ENCODE measurements at regions not wholly inside any gene's neighbourhood (a gene's known extent, or its start where the extent isn't known, plus 50 kb on each side); places are given as distances from the start of the nearest gene placed in this dataset.

DNA sequence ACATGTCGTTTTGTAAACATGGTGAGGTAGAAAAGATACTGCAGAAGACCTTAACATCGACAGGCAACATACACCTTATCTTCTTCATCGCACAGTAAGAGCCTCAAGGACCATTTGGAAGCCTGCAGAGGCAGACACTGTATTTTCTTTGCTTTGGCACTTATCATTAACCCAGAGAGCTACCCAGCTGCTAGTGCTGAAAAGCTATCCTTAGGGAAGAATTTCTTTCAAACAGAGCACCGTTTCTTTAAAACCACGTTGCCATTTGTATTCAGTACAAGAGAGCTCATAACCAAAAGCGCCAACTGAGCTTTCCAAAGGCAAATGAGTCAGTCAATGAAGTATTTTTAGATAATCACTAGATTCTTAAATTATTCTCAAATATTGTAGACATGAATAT, 306.6 kb downstream of the EPM2A start:
- TF ChIP-seq POLR2A (IDR thresholded peaks at IDR 0.05) (no peak), POLR2AphosphoS5 (IDR thresholded peaks at IDR 0.05) (no peak), EP300 (IDR thresholded peaks at IDR 0.05) (no peak)
- TF ChIP-seq, protein P1, sequence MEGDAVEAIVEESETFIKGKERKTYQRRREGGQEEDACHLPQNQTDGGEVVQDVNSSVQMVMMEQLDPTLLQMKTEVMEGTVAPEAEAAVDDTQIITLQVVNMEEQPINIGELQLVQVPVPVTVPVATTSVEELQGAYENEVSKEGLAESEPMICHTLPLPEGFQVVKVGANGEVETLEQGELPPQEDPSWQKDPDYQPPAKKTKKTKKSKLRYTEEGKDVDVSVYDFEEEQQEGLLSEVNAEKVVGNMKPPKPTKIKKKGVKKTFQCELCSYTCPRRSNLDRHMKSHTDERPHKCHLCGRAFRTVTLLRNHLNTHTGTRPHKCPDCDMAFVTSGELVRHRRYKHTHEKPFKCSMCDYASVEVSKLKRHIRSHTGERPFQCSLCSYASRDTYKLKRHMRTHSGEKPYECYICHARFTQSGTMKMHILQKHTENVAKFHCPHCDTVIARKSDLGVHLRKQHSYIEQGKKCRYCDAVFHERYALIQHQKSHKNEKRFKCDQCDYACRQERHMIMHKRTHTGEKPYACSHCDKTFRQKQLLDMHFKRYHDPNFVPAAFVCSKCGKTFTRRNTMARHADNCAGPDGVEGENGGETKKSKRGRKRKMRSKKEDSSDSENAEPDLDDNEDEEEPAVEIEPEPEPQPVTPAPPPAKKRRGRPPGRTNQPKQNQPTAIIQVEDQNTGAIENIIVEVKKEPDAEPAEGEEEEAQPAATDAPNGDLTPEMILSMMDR (IDR thresholded peaks at IDR 0.05) = no peak

All from gastroesophageal sphincter (tissue), 3 donors.